ENCODE measurements at regions not wholly inside any gene's neighbourhood (a gene's known extent, or its start where the extent isn't known, plus 50 kb on each side); places are given as distances from the start of the nearest gene placed in this dataset.

DNA sequence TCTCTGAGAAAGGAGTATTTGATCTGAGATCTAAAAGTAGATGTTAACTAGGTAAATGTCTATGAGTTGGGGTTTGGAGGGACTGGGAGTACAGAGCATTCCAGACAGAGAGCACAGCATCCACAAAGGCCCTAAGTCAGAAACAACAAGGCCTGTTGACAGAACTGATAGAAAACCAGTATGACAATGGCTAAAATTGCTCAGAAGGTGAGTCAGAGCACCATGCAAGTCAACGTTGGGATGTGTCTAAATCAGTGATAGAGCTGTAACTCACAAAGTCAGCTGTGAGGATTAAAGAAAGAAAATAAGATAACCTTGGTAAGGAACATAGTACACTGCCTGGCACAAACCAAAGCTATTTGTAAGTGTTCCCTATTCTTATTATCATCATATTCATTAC is 124.0 kb downstream of the CETN3 start:
- Histone ChIP-seq H3K9me3 (no peaks in the 10 kb centered on the region), H3K27ac (no peak overlapping the region), H3K4me1 (no peaks in the 10 kb centered on the region), H3K36me3 (no peaks in the 10 kb centered on the region), H3K27me3 (no peaks in the 10 kb centered on the region), H3K4me3 (no peak overlapping the region)
- TF ChIP-seq, protein P1, sequence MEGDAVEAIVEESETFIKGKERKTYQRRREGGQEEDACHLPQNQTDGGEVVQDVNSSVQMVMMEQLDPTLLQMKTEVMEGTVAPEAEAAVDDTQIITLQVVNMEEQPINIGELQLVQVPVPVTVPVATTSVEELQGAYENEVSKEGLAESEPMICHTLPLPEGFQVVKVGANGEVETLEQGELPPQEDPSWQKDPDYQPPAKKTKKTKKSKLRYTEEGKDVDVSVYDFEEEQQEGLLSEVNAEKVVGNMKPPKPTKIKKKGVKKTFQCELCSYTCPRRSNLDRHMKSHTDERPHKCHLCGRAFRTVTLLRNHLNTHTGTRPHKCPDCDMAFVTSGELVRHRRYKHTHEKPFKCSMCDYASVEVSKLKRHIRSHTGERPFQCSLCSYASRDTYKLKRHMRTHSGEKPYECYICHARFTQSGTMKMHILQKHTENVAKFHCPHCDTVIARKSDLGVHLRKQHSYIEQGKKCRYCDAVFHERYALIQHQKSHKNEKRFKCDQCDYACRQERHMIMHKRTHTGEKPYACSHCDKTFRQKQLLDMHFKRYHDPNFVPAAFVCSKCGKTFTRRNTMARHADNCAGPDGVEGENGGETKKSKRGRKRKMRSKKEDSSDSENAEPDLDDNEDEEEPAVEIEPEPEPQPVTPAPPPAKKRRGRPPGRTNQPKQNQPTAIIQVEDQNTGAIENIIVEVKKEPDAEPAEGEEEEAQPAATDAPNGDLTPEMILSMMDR (IDR thresholded peaks at IDR 0.05): no peak
- intact Hi-C loops (cut with DNase I): no loop called here
- DNase-seq (ENCODE audit: low spot score in 2 of 2): no peak

DNA sequence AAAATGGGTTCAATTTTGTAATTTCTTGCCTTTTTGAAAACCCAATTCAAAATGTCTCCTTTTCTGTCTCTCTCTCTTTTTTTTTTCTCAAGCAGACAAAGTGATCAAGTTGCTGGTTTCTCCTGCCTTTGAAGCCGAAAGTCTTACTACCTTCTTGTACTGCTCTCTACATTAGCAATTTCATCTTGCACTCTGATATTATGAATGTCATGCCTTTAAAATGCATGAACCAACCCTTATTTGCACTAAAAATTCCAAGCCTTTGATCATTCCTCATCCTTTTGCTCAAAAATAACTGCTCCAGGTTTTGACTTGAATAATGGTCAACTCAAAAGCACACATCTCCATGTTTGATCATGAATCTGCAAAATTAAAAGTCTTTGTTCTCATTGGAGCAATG is 125.2 kb downstream of the CETN3 start:
- H3K27ac ChIP-seq: no peak overlapping the region
- no peaks in the 10 kb centered on the region for H3K9me3 ChIP-seq
- TF ChIP-seq, protein P1 (IDR thresholded peaks at IDR 0.05): no peak
- no peak for DNase-seq (ENCODE audit: low spot score in 2 of 2)
- no peaks in the 10 kb centered on the region for H3K4me1 ChIP-seq
- H3K27me3 ChIP-seq: no peaks in the 10 kb centered on the region
- no peak overlapping the region for H3K4me3 ChIP-seq
- intact Hi-C loops (cut with DNase I): no loop called here
- no peaks in the 10 kb centered on the region for H3K36me3 ChIP-seq

DNA sequence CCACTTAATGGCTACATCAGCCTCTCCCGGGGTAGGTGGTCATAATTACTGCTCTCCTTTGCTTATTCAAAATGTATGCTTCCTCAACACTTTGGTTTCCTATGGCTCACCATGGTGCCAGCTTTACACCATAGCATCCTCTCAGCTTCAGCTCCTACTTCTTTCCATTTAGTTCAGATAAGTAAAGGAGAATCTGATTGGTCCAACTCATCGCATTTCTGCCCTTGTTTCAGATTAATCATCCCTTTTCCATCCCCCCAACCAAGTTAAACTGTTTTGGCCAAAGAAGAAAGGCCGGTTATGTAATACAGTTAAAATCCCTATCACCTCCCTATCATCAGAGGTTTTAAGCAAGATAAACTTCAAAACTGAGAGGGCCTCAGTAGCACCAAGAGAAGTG is 130.5 kb downstream of the CETN3 start:
- no peak overlapping the region for H3K27ac ChIP-seq
- H3K4me1 ChIP-seq: no peaks in the 10 kb centered on the region
- TF ChIP-seq, protein P1 (IDR thresholded peaks at IDR 0.05): no peak
- no peak overlapping the region for H3K4me3 ChIP-seq
- no peaks in the 10 kb centered on the region for H3K9me3 ChIP-seq
- H3K27me3 ChIP-seq: no peaks in the 10 kb centered on the region
- no peak for DNase-seq (ENCODE audit: low spot score in 2 of 2)
- intact Hi-C loops (cut with DNase I): no loop called here
- no peaks in the 10 kb centered on the region for H3K36me3 ChIP-seq

DNA sequence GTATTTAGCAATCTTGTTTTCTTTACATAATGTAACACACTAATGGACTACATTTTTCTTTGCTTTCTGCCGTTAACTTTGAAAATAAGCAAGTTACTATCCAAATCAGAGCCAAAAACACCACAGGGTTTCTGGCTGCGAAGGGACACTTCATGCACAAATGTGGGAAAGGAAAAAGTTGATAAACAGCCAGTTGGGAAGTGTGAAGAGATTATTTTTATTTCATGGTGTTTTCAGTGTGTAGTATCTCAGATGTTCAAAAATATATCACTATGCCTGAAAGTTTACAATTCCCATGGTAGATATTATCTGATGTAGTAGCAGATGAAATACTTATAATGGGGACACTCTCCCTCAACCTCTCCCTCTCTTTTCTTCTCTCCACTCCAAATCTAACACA is 135.3 kb downstream of the CETN3 start:
- no peak overlapping the region for H3K27ac ChIP-seq
- no peaks in the 10 kb centered on the region for H3K27me3 ChIP-seq
- no peaks in the 10 kb centered on the region for H3K4me1 ChIP-seq
- no peaks in the 10 kb centered on the region for H3K36me3 ChIP-seq
- no peak for DNase-seq (ENCODE audit: low spot score in 2 of 2)
- no peaks in the 10 kb centered on the region for H3K9me3 ChIP-seq
- intact Hi-C loops (cut with DNase I): no loop called here
- no peak overlapping the region for H3K4me3 ChIP-seq
- TF ChIP-seq, protein P1 (IDR thresholded peaks at IDR 0.05): no peak

DNA sequence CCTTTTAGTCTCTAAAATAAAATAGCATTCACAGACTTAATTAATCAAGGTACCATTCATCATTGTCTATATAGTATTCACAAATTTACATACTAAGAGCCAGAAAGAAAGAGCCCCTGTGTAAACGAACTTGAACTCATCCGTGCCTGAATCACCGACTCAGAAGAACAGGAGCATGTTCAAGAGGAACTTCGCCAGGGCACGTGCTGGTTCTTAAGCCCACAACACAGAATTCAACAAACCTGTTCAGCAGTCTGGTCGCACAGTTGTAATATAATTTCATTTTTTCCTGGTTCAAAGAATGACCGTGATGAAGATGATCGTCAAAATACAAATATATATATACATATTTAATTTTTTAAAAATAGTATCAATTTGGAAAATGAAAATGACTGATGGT is 141.9 kb downstream of the CETN3 start:
- no peaks in the 10 kb centered on the region for H3K9me3 ChIP-seq
- no peak for DNase-seq (ENCODE audit: low spot score in 2 of 2)
- no peak overlapping the region for H3K27ac ChIP-seq
- no peaks in the 10 kb centered on the region for H3K27me3 ChIP-seq
- H3K4me3 ChIP-seq: no peak overlapping the region
- TF ChIP-seq, protein P1 (IDR thresholded peaks at IDR 0.05): no peak
- intact Hi-C loops (cut with DNase I): loop anchor here (2.0 to 10.0 kb wide), 5 partner anchors 283 to 1539 kb away; partner anchors contain the start of gene MEF2C
- H3K4me1 ChIP-seq: peaks cover 0 to 12% of the 10 kb centered on the region in 2 donors
- H3K36me3 ChIP-seq: no peaks in the 10 kb centered on the region

DNA sequence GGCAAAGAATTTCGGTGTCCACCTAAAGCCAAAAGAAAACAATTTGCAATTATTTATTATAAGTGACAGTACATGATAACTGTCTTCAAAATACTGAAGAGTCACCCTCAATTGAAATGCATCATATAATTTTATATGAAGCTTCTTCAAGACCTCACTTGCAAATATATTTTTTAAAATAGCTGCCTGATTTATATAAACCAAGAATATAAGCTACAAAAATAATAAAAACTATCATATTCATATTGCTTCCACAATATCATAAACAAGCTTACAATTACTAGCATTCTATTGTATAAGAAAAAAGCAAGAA is 144.1 kb downstream of the CETN3 start:
- intact Hi-C loops (cut with DNase I): loop anchor here (5.0 to 10.0 kb wide), 4 partner anchors 281 to 1383 kb away; partner anchors contain the start of gene MEF2C
- H3K9me3 ChIP-seq: no peaks in the 10 kb centered on the region
- no peak overlapping the region for H3K27ac ChIP-seq
- no peaks in the 10 kb centered on the region for H3K27me3 ChIP-seq
- H3K4me1 ChIP-seq: peaks cover 0 to 12% of the 10 kb centered on the region in 2 donors
- H3K36me3 ChIP-seq: no peaks in the 10 kb centered on the region
- H3K4me3 ChIP-seq: no peak overlapping the region
- DNase-seq (ENCODE audit: low spot score in 2 of 2): no peak
- TF ChIP-seq, protein P1 (IDR thresholded peaks at IDR 0.05): no peak
